ENCODE measurements at regions not wholly inside any gene's neighbourhood (a gene's known extent, or its start where the extent isn't known, plus 50 kb on each side); places are given as distances from the start of the nearest gene placed in this dataset.

DNA sequence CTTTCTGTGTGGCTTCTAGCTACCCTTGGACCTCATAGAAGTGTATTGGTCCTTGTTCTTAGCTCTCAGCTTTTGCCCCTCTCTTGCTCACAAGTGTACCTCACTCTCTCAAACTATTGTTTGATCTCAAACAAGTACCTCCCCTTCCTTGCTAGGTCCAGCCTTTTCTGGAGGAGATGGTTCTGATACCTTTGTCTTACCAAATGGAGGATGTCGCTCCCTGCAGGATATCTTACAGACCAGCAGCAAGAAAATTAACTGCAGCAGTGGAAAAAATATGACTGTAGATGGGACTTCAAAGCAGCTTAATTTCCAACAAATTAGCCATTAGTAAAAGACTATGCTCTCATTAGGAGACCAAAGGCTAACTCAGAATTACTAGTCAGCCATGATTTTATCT, 388.1 kb upstream of the ROBO2 start:
- no peaks in the 10 kb centered on the region for H3K79me1 ChIP-seq (replicated peaks; ENCODE audit: low read length, poor library complexity, severe bottlenecking)
- H4K91ac ChIP-seq (ENCODE audit: low read length) = no peak overlapping the region
- no peak overlapping the region for H3K4me3 ChIP-seq (ENCODE audit: insufficient read depth in 1 of 2, low read depth in 1 of 2, low read length in 2 of 2)
- WGBS = no CpG with 5 or more reads among the region's 1 CpG
- H3K4me2 ChIP-seq (ENCODE audit: low read length, poor library complexity, severe bottlenecking) = no peak overlapping the region
- H2BK120ac ChIP-seq (ENCODE audit: low read depth, low read length) = no peak overlapping the region
- H2AK5ac ChIP-seq (ENCODE audit: low read length, severe bottlenecking) = no peak overlapping the region
- H2BK12ac ChIP-seq (ENCODE audit: low read length in 2 of 2) = no peak overlapping the region
- no peak overlapping the region for H3K18ac ChIP-seq (ENCODE audit: low read depth in 1 of 2, low read length in 2 of 2)
- no peak overlapping the region for H2AFZ ChIP-seq (ENCODE audit: low read depth, low read length)
- H3K9me3 ChIP-seq (ENCODE audit: control insufficient read depth, low read length) = no peaks in the 10 kb centered on the region
- H3K23ac ChIP-seq (ENCODE audit: low read length in 2 of 2) = no peak overlapping the region
- H3K4ac ChIP-seq (ENCODE audit: low read depth in 1 of 2, low read length in 2 of 2) = no peak overlapping the region
- H3K27ac ChIP-seq (ENCODE audit: low read length, poor library complexity, severe bottlenecking) = no peak overlapping the region
- H3K14ac ChIP-seq (ENCODE audit: low read length in 2 of 2) = no peak overlapping the region
- no peak overlapping the region for H3K9ac ChIP-seq (ENCODE audit: low read length)
- H3K36me3 ChIP-seq (ENCODE audit: control insufficient read depth in 1 of 2, insufficient read depth in 2 of 2, low read depth in 1 of 2, low read length in 2 of 2) = no peaks in the 10 kb centered on the region
- no peak overlapping the region for H2BK15ac ChIP-seq (ENCODE audit: low read depth, poor library complexity, severe bottlenecking)
- no peak for DNase-seq
- H3K27me3 ChIP-seq (ENCODE audit: control insufficient read depth in 1 of 2, insufficient read depth in 1 of 2, low read length in 2 of 2) = no peaks in the 10 kb centered on the region
- H2BK5ac ChIP-seq (ENCODE audit: low read depth, low read length, poor library complexity, severe bottlenecking) = no peak overlapping the region
- H3K4me1 ChIP-seq (ENCODE audit: control insufficient read depth, insufficient read depth, low read depth, low read length) = no peaks in the 10 kb centered on the region
- no peak overlapping the region for H4K8ac ChIP-seq (ENCODE audit: low read length)

- H3K9ac ChIP-seq (ENCODE audit: low read length) = no peak overlapping the region
- no peak overlapping the region for H3K4ac ChIP-seq (ENCODE audit: low read depth in 1 of 2, low read length in 2 of 2)
- no peak overlapping the region for H2BK15ac ChIP-seq (ENCODE audit: low read depth, poor library complexity, severe bottlenecking)
- no peak overlapping the region for H2BK12ac ChIP-seq (ENCODE audit: low read length in 2 of 2)
- no peaks in the 10 kb centered on the region for H3K27me3 ChIP-seq (ENCODE audit: control insufficient read depth in 1 of 2, insufficient read depth in 1 of 2, low read length in 2 of 2)
- H3K4me3 ChIP-seq (ENCODE audit: insufficient read depth in 1 of 2, low read depth in 1 of 2, low read length in 2 of 2) = no peak overlapping the region
- no peak overlapping the region for H4K8ac ChIP-seq (ENCODE audit: low read length)
- no peaks in the 10 kb centered on the region for H3K79me1 ChIP-seq (replicated peaks; ENCODE audit: low read length, poor library complexity, severe bottlenecking)
- H3K14ac ChIP-seq (ENCODE audit: low read length in 2 of 2) = no peak overlapping the region
- no peak overlapping the region for H2AFZ ChIP-seq (ENCODE audit: low read depth, low read length)
- no peak overlapping the region for H4K91ac ChIP-seq (ENCODE audit: low read length)
- no CpG with 5 or more reads among the region's 1 CpG for WGBS
- no peak for DNase-seq
- no peaks in the 10 kb centered on the region for H3K36me3 ChIP-seq (ENCODE audit: control insufficient read depth in 1 of 2, insufficient read depth in 2 of 2, low read depth in 1 of 2, low read length in 2 of 2)
- no peak overlapping the region for H3K4me2 ChIP-seq (ENCODE audit: low read length, poor library complexity, severe bottlenecking)
- no peaks in the 10 kb centered on the region for H3K9me3 ChIP-seq (ENCODE audit: control insufficient read depth, low read length)
- H2BK120ac ChIP-seq (ENCODE audit: low read depth, low read length) = no peak overlapping the region
- no peaks in the 10 kb centered on the region for H3K4me1 ChIP-seq (ENCODE audit: control insufficient read depth, insufficient read depth, low read depth, low read length)
- H2BK5ac ChIP-seq (ENCODE audit: low read depth, low read length, poor library complexity, severe bottlenecking) = no peak overlapping the region
- H2AK5ac ChIP-seq (ENCODE audit: low read length, severe bottlenecking) = no peak overlapping the region
- H3K23ac ChIP-seq (ENCODE audit: low read length in 2 of 2) = no peak overlapping the region
- no peak overlapping the region for H3K27ac ChIP-seq (ENCODE audit: low read length, poor library complexity, severe bottlenecking)
- no peak overlapping the region for H3K18ac ChIP-seq (ENCODE audit: low read depth in 1 of 2, low read length in 2 of 2)
Measured at GRCh38 chr3:76652524-76652923, 387.4 kb upstream of the ROBO2 start.

DNA sequence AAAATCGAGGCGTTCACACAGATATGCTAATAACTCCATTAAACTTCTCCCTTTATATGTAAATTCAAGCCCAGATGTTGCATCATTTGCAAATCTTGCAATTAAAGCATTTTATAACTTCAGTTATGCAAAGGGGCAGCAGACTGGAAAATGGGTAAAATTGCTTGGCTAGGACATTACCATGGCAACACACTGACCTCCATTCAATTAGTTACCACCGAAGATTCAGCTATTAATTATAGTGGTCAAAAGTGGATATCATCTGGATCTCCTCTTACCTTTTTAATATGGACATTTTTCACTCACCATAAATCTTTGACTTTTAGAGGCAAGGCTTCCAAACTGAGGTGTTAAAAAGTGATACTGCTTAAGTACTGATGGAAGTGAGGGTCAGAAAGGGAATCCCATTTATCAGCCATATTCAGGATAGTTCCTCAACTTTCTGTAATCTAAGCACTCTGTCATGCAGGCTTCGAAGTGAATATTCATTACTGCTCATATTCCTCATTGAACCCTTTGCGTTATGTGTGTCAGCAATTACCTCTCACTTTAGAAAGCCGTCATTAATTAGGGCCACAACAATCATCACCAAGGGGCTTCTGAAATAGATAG, 386.2 kb upstream of the ROBO2 start:
- H4K91ac ChIP-seq (ENCODE audit: low read length) = no peak overlapping the region
- H3K18ac ChIP-seq (ENCODE audit: low read depth in 1 of 2, low read length in 2 of 2) = no peak overlapping the region
- no peak overlapping the region for H2BK5ac ChIP-seq (ENCODE audit: low read depth, low read length, poor library complexity, severe bottlenecking)
- H3K27ac ChIP-seq (ENCODE audit: low read length, poor library complexity, severe bottlenecking) = no peak overlapping the region
- no peak overlapping the region for H4K8ac ChIP-seq (ENCODE audit: low read length)
- no peaks in the 10 kb centered on the region for H3K79me1 ChIP-seq (replicated peaks; ENCODE audit: low read length, poor library complexity, severe bottlenecking)
- no peak overlapping the region for H2BK12ac ChIP-seq (ENCODE audit: low read length in 2 of 2)
- H3K4me1 ChIP-seq (ENCODE audit: control insufficient read depth, insufficient read depth, low read depth, low read length) = no peaks in the 10 kb centered on the region
- no peak overlapping the region for H3K4me3 ChIP-seq (ENCODE audit: insufficient read depth in 1 of 2, low read depth in 1 of 2, low read length in 2 of 2)
- DNase-seq = no peak
- no peaks in the 10 kb centered on the region for H3K27me3 ChIP-seq (ENCODE audit: control insufficient read depth in 1 of 2, insufficient read depth in 1 of 2, low read length in 2 of 2)
- H2BK15ac ChIP-seq (ENCODE audit: low read depth, poor library complexity, severe bottlenecking) = no peak overlapping the region
- no peak overlapping the region for H3K23ac ChIP-seq (ENCODE audit: low read length in 2 of 2)
- H2AFZ ChIP-seq (ENCODE audit: low read depth, low read length) = no peak overlapping the region
- H2BK120ac ChIP-seq (ENCODE audit: low read depth, low read length) = no peak overlapping the region
- no peaks in the 10 kb centered on the region for H3K36me3 ChIP-seq (ENCODE audit: control insufficient read depth in 1 of 2, insufficient read depth in 2 of 2, low read depth in 1 of 2, low read length in 2 of 2)
- no peaks in the 10 kb centered on the region for H3K9me3 ChIP-seq (ENCODE audit: control insufficient read depth, low read length)
- H3K14ac ChIP-seq (ENCODE audit: low read length in 2 of 2) = no peak overlapping the region
- no peak overlapping the region for H3K4me2 ChIP-seq (ENCODE audit: low read length, poor library complexity, severe bottlenecking)
- no peak overlapping the region for H3K4ac ChIP-seq (ENCODE audit: low read depth in 1 of 2, low read length in 2 of 2)
- H2AK5ac ChIP-seq (ENCODE audit: low read length, severe bottlenecking) = no peak overlapping the region
- H3K9ac ChIP-seq (ENCODE audit: low read length) = no peak overlapping the region
- WGBS = 84% methylated on average over 4 of the region's 6 CpGs

DNA sequence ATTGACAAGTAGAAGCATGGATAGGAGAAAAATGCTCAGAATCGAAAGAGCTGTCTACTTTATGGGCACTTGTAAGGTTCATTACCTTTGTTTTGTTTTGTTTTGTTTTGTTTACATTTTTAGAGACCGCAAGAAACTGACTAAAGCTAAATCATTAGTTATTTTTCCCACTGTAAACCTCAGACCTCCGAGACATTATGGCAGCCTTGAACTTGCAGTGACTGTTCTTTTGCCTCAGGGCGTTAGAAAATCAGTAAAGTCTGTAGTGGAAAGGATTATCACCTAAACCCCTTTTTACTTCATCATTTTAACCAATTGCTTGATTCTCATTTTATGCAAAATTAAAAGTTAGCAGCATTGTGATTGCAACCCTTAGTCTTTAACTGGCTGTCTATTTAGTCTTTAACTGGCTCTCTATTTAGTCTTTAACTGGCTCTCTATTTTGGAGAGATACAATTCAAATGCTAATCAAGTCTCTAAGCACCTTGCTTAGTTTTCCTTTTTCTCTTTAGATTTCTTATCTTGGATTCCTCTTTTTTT, 383.3 kb upstream of the ROBO2 start:
- Histone ChIP-seq H3K4me2 (ENCODE audit: low read length, poor library complexity, severe bottlenecking) (no peak overlapping the region), H2BK15ac (ENCODE audit: low read depth, poor library complexity, severe bottlenecking) (no peak overlapping the region), H3K27me3 (ENCODE audit: control insufficient read depth in 1 of 2, insufficient read depth in 1 of 2, low read length in 2 of 2) (no peaks in the 10 kb centered on the region), H2BK120ac (ENCODE audit: low read depth, low read length) (no peak overlapping the region), H3K23ac (ENCODE audit: low read length in 2 of 2) (no peak overlapping the region), H3K79me1 (replicated peaks; ENCODE audit: low read length, poor library complexity, severe bottlenecking) (no peaks in the 10 kb centered on the region), H3K27ac (ENCODE audit: low read length, poor library complexity, severe bottlenecking) (no peak overlapping the region), H3K4me1 (ENCODE audit: control insufficient read depth, insufficient read depth, low read depth, low read length) (no peaks in the 10 kb centered on the region), H3K9ac (ENCODE audit: low read length) (no peak overlapping the region), H3K36me3 (ENCODE audit: control insufficient read depth in 1 of 2, insufficient read depth in 2 of 2, low read depth in 1 of 2, low read length in 2 of 2) (no peaks in the 10 kb centered on the region), H4K91ac (ENCODE audit: low read length) (no peak overlapping the region), H2AK5ac (ENCODE audit: low read length, severe bottlenecking) (no peak overlapping the region), H2AFZ (ENCODE audit: low read depth, low read length) (no peak overlapping the region), H3K18ac (ENCODE audit: low read depth in 1 of 2, low read length in 2 of 2) (no peak overlapping the region), H2BK5ac (ENCODE audit: low read depth, low read length, poor library complexity, severe bottlenecking) (no peak overlapping the region), H3K14ac (ENCODE audit: low read length in 2 of 2) (no peak overlapping the region), H3K4ac (ENCODE audit: low read depth in 1 of 2, low read length in 2 of 2) (no peak overlapping the region), H4K8ac (ENCODE audit: low read length) (no peak overlapping the region), H3K4me3 (ENCODE audit: insufficient read depth in 1 of 2, low read depth in 1 of 2, low read length in 2 of 2) (no peak overlapping the region), H3K9me3 (ENCODE audit: control insufficient read depth, low read length) (no peaks in the 10 kb centered on the region), H2BK12ac (ENCODE audit: low read length in 2 of 2) (no peak overlapping the region)
- WGBS = 75% methylated on average over 2 of the region's 4 CpGs
- no peak for DNase-seq

Measured in mesenchymal stem cell (in vitro differentiated cells and primary cell).